Astrocyte of the hippocampus (primary cell): ENCODE measurements at regions not wholly inside any gene's neighbourhood (a gene's known extent, or its start where the extent isn't known, plus 50 kb on each side); places are given as distances from the start of the nearest gene placed in this dataset.
A peak's percentile ranks its signal among the peaks of the same experiment; 100 is the strongest.
"Not testable (repeated sequence)": the region's sequence is repeated elsewhere in the genome, so short reads cannot be mapped to it uniquely, and the experiment has no call there.

Experiments
- DNase-seq: peaks from one replicate; pipeline ENCODE4 v3.0.0; 2011; ENCODE audit warnings: low read depth, low spot score

DNA sequence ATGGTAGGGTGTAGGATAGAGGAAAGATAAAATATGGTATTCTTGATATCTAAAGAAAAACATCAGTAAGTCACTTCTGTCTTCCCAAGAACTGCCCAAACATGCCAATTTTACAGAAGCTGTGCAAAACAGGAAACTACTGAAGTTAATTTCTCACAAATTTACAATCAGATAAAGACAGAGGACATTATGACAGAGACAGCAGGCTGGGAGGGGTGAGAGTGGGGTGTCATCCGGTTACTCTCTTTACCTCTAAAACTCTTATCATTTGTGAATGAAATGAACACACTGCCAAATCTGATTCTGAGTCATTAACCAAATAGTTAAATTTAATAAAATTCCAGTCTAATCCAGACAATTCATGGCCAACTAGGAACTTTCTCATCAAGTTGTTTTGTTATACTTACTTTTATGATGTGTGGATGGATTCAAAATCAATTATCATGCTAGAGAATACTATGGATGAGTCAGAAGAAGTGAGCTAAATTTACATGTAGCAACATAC is 323.2 kb upstream of the MEX3C start:
- DNase-seq, result no peak

DNA sequence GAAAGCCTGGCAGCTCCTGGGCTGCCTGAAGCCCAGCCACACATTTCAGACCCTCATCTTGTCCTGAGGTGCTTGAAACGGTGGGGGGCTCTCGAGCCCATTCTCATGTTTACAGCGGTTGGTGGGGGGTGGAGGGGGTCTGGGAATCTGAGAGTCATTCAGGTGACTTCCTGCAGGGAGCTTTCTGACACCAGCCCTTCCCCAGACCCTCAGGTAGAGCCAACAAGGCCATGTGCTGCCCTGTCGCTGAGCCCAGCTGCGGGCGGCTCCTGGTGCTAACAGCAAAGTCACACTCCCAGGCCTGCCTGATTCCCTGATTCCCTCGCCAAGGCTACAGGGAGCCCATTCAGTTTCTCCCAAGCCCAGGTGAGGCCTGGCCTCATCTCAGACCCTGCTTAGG is 324.9 kb upstream of the MEX3C start:
- no peak for DNase-seq

DNA sequence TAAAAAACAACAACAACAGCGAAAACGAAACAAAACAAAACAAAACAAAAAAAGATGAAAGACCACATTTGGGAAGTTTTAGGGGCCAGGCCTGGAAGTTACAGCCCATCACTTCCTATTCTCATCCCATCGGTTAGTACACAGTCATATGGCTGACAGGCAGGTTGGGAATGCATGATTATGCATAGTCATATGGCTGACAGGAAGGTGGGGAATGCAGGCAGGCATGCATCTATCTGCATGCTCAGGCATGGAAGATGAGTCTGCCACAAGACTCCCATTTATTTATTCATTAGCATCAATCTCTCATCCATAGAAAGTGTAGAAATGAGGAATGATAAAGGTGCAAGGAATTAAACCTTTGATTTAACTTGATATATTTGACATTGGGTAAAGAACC is 325.3 kb upstream of the MEX3C start:
- no peak for DNase-seq

DNA sequence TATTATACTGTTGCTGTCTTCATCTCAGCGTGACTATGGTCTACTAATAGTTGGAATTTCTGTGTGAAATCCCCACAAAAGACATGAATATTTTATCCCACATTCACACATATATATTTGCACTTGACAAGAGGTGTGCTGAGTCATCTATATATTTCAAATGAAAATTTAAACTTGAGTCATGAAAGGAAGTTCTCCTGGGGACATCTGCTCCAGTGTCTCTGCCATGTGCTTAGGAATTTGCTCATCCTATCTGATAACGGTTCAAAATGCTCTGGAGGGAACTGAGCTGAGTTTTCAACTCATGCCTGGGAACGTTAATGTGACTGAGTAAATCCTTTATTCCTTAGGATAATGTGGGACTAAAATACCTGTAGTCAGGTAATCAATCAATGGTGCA is 326.2 kb upstream of the MEX3C start:
- DNase-seq, result no peak

DNA sequence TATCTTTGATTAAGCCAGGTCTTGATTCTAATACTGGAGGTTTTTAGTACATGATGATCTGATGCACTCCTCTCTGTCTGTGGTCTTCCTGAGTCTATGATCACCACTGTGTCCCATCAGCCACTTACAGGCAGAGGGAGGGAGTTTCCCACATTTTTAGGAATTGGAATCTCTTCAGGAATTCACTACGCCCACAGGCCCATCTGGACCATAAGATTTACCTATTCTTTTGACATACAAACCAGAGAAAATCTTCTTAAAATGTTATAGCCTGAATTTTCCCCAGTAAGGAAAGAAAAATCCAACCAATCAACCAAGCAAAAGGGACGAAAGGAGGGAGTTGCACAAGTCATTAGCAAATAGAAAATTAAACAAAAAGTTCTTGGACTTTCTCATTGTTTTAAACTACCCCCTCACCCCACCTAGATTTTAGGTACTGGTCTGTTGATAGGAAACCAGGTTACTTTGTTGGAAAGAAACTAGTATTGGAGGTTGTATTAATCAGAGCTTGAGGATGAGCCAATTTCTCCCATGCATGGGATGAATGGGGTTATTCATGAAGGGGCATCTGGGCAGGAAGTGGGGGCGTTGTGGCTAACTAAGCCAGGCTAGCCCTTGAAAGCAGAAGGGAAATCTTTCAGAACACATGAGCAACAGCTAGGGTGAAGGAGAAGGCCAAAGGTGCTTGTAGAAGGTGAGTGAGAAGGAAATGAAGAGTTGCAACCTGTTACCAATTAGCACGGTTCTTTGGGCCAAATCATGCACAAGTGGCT is 328.2 kb upstream of the MEX3C start:
- no peak for DNase-seq

DNA sequence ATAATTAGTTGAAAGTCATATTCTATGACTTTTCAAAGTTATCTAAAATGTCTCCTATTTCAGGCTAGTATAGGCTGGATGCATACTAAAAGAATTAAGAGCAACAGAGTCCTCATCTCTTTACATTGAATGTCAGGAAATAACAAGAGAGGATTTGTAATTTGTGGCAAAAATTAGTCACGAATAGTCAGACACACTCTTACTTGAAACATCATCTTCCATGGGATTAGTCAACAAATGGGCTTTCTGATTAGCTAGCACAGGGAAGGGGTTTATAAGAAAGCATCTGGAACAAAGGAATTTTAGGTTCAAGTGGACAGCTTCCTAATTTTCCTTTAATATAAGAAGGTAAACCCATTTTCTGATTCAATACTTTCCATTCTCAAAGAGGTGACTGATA is 330.3 kb upstream of the MEX3C start:
- DNase-seq, result no peak

DNA sequence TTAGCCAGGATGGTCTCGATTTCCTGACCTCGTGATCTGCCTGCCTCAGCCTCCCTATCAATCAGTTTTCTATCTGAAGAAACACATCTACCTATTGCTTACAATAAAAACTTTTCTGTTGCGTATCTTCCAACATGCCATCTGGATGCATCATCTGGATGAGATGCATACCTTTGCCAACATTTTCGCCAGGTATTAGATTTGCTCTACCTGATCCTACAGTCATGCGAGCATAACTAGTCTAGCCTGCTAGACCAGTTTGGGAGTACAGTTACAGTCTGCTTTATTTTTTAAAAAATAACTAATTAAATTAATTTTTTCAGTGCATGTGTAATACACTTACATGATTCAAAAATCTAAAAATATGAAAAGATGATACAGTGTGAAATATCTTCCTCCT is 334.0 kb upstream of the MEX3C start:
- DNase-seq, result no peak

DNA sequence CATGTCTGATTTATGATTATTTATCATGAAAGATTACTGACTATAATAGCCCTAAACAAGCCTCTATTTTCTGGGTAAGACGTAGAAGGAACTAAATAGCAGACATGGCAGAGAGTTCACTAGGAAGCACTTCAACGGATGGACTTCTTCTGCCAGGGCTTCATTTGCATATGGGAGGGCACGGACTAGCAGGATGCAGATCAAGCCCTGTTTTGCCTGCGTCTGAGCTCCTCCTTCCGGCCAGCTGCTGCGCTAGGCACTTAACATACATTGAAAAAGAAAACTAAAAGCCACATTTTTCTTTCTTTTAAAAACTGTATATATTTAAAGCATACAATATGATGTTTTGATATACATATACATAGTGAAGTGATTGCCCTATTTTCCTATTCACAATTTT is 340.0 kb upstream of the MEX3C start:
- DNase-seq, result peak; percentile 58

DNA sequence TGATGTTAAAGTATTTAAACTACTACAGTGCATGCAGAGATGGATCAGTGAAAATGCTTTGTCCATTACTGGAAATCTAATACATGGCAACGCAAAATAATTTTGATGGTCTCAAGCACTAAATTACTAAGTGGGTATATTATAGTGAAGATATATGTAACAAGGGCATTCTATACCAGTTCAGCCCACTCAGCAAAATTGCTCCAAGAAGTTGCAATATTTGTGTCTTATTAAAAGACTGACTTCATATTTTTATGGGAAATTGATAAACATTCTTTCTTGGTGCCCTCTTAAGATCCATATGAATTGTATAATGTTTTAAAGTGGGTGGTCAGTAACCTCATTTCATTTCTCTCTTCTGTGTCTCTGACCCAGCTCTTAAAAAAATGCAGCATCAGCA is 343.1 kb upstream of the MEX3C start:
- no peak for DNase-seq

DNA sequence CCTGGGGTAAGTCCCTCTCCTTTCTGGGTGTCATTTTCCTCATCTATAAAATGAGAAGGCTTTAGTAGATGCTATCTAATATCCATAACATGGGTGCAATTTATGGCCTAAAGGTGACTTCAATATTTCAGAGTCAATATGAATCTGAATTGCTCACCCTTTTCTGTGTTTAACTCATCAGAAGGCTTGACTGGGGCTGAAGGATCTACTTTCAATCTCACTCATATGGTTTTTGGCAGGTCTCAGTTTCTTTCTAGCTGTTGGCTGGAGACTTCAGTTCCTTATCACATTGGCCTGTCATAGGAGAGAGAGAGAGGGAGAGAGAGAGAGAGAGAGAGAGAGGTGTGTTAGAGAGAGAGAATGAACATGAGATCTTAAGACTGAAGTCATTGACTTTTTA is 343.7 kb upstream of the MEX3C start:
- DNase-seq, result no peak

DNA sequence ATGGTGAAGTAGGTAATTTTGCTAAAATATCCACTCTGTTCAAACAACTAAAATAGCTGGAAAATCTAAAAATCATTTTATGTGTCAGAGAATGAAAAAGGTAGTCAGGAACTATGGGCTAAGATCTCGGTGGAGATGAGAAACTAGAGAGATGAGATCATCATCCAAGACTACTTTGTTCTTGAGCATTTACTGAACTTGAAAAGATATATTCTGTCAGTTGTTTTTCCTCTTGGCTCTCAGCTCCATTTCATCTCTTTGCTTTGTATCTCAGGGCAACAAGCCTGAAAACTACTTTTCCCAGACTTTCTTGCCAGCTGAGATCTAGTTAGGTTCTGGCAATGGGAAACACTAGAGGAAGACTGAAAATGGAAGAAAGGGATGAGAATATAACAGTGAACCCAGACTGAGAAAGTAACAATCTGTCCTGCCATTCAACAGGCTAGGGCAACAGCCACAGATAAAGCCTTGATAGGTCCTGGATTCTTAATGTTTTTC is 346.2 kb upstream of the MEX3C start:
- DNase-seq, result no peak

DNA sequence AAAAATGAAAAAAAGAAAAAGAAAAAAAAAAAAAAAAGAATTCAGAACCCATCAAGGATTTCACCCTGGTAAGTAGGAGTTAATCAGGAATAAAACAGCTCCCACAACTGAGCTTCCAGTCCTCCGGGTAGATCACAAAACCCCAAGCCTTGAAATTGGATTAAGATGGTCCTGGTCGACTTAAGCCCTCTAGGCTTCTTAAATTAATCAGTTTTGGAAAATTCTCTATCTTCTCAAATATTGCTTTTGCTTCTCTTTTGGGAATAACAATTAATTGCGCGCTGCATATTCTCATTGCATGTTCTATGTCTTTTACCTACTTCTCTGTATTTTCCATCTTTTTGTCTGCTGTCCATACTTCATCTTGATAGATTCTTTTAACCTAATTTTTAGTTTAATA is 348.0 kb upstream of the MEX3C start:
- no peak for DNase-seq

DNA sequence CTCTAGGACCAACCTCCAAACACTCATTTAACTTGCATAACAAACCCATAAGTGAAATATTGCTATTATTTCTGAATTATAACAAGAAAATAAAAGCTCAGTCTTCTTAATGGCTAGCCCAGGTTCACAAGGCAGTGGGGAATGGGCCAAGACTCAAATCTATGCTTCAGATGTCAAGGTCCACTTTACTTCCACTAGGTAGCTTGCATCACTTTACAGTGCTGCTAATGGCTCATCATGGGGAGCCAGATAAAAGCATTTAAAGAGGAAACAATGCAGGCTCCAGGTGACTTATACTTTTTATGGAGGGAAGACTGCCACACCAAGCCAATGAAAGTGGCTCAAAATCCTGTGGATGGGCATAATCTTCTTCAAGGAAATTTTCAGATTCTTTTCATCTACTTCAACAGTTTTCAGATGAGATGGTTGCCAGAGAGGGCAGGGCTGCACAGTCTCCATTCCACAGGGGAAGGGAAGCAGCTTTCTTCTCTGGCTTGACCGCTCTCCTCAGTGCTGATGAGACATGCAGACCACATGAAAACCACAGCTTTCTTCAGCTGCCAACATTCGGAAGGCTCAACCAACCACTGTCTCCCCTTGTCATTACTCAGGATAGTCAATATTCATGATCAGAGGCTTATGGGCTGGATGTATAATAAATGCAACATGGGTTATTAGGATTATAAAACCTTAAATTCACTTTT is 361.9 kb upstream of the MEX3C start:
- DNase-seq, result peak; percentile 44

DNA sequence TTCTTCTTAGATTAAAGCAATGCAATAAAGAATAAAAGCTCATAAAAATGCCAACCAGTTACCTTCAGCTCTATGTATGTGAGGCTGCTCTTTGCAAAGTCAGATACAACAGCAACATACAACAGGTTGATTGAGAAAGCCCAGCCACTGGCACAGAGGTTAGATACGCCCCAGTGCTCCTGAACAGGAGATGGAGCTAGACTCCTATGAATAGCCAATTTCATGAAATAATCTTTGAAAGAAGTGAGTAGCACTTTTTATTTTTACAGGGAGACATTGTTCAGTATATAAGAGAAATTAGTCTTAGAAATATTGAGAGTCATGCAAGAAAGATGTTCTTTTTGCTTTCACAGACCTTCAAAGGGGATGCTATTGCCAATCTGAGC is 362.4 kb upstream of the MEX3C start:
- DNase-seq, result peak; percentile 2

DNA sequence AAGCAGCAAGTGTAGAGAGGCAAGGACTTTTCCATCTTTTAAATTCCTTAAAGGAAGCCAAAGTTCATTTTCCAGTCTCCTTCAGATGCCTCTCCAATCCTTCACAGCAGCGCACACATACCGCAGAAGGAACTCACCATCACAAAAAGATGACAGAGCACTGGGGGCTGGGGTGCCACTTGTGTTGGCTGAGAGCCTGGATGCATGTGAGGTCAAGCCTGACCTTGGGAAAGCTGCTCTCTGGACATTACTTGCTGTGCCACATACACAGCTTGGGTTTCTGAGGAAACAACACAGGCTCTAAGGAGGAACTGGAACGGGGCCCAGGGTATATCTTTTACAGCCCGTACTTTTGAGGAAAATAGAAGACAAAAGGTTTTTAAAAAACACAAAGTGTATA is 364.3 kb upstream of the MEX3C start:
- peak; percentile 3 for DNase-seq

DNA sequence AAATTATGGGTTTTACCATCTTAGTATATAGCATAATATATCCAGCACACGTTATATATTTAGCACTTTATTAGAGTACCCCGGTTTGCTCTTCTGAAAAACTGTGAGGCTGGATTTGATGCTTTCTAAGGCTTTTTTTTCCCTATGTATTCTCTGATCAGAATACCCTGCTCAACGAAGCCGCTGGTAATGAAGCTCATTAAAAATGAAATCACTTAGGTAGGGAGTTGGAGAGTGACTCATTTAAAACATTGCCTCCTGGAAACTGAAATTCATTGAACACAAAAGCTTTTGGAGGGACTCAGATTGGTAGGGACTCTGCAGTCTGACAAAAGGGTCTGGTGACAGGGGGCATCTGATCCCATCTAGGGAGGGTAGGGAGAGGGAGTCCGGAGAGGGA is 365.4 kb upstream of the MEX3C start:
- DNase-seq, result no peak

DNA sequence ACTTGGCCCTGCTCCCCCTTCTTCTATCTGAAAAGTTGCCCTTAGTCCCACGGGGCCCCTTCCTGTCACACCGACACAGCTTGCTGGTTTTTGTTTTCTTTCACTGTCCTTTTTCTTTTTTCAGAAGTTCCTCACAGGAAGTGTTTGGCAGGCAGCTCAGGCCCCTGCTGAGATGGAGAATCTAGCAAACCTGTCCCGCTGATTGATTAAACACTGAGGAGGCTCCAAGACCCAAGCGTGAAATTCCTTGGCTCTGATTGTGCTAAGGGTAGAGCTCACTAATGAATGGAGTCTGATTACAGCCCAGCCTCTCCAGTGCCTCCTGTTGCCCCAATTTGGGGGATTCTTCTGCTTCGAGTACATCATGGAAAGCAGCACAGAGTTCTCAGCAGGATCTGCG is 365.9 kb upstream of the MEX3C start:
- DNase-seq, result no peak

DNA sequence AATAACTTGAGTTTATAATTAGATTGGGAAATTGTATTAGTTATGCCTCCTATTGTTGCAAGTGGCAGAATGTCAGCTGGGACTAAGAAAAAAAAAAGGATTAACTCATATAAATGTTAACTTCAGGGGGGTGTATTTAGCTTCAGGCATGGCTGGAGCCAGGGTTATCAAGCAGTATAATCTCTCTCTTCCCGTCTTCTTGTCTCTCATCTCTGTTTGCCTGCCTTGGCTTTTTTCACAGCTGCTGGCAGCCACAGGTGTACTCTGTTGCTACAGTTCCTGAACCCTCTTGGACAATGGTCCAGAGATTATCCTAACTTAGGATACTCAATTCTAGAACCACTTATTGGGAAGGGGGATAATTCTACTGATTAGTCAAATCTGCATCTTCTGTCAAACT is 370.7 kb upstream of the MEX3C start:
- DNase-seq, result no peak

DNA sequence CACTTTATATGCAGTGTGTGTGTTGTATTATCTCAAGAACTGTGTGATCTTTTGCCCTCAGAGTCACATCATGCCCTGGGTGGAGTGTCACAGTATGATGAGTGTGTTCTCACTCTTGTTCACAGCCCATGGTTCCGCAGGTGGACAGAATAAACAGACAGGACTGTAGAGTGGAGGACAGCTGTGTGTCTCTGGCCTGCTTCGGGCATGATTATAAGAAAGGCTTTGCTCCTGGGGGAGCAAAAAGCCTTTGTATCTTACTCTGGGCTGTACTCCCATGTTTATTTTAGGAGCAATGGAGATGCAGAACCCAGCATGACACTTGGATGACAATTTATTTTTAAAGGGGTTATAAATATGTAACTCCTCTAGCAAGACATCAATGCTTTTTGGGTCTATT is 371.7 kb upstream of the MEX3C start:
- no peak for DNase-seq

DNA sequence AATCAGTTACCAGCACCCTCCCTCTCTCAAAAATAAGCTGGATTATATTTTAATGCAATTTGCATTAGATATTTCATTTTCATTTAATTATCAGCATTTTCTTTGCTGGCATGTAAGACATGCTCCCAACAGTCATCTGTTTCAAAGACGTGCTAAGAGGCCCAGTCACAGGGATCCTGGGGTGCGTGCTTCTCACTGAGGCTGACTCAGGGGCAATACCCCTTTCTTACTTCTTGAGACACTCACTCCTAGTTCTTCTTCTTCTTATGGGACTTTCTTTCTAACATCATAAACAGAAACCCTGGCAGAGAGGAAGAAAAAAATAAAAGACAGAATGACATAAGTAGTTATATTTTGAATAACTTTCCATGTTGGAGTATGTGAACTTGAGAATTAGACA is 372.1 kb upstream of the MEX3C start:
- no peak for DNase-seq

DNA sequence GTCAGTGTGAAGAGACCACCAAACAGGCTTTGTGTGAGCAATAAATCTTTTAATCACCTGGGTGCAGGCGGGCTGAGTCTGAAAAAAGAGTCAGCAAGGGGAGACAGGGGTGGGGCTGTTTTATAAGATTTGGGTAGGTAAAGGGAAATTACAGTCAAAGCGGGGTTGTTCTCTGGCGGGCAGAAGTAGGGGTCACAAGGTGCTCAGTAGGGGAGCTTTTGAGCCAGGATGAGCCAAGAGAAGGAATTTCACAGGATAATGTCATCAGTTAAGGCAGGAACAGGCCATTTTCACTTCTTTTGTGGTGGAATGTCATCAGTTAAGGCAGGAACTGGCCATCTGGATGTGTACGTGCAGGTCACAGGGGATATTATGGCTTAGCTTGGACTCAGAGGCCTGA is 372.6 kb upstream of the MEX3C start:
- not testable (repeated sequence) for DNase-seq

DNA sequence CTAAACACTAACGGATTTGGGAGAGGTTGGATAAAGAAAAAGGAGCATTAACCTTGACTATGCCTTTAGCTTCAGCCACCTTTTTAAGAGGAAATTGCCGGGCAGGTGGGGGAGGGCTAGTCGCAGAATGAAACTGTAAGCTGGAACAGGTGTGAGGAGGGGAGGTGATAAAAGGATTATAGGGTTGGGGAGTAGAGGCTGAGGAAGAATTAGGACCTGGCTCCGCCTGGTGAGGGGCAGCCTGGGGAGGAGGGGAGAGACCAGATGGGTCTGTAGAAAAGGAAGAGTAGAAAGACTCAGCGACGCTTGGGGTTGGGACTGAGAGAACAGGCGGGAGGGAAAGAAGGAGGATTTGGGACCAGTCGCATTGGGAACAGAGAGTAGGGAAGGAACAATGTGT is 376.4 kb upstream of the MEX3C start:
- DNase-seq, result not testable (repeated sequence)

DNA sequence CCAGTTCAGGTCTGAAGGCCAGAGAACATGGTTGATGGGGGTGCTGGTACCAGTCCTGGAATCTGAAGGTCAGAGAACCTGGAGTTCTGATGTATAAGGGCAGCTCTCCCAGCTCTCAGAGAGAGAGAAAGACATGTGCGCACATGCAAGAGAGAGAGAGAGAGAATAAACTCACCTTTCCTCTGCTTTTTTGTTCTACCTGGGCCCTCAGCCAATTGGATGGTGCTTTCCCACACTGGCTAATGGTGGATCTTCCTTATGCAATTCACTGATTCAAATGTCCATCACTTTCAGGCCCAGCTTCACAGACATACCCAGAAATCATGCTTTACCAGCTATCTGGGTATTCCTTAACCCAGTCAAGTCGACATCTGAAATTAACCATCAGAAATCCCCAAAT is 377.7 kb upstream of the MEX3C start:
- DNase-seq, result no peak
